WTC11 (cell line): ENCODE measurements at regions not wholly inside any gene's neighbourhood (a gene's known extent, or its start where the extent isn't known, plus 50 kb on each side); places are given as distances from the start of the nearest gene placed in this dataset.

Source experiments
- CTCF ChIP-seq: fragments of 200-600 bp; IDR thresholded peaks from 2 replicates; pipeline ENCODE4 v1.8.0; 2022; ENCODE audit warnings: antibody characterized with exemption
- IRF2 ChIP-seq: sonication (generic); formaldehyde crosslinking; IDR thresholded peaks from 2 replicates; pipeline ENCODE4 v1.8.0; 2022; ENCODE audit warnings: low read depth, missing genetic modification reagents, borderline replicate concordance
- MAX ChIP-seq: sonication (generic); formaldehyde crosslinking; IDR thresholded peaks from 2 replicates; pipeline ENCODE4 v1.8.0; 2022; ENCODE audit warnings: mild to moderate bottlenecking, missing genetic modification reagents
- MYBL2 ChIP-seq: sonication (generic); formaldehyde crosslinking; IDR thresholded peaks from 2 replicates; pipeline ENCODE4 v1.8.1; 2023; ENCODE audit warnings: mild to moderate bottlenecking, moderate library complexity, missing genetic modification reagents
- USF2 ChIP-seq: sonication (generic); formaldehyde crosslinking; IDR thresholded peaks from 2 replicates; pipeline ENCODE4 v1.8.1; 2023; ENCODE audit warnings: mild to moderate bottlenecking, missing genetic modification reagents, moderate library complexity
- ZNF121 ChIP-seq: sonication (generic); formaldehyde crosslinking; IDR thresholded peaks from 2 replicates; pipeline ENCODE4 v1.8.0; 2023; ENCODE audit warnings: missing genetic modification reagents

DNA sequence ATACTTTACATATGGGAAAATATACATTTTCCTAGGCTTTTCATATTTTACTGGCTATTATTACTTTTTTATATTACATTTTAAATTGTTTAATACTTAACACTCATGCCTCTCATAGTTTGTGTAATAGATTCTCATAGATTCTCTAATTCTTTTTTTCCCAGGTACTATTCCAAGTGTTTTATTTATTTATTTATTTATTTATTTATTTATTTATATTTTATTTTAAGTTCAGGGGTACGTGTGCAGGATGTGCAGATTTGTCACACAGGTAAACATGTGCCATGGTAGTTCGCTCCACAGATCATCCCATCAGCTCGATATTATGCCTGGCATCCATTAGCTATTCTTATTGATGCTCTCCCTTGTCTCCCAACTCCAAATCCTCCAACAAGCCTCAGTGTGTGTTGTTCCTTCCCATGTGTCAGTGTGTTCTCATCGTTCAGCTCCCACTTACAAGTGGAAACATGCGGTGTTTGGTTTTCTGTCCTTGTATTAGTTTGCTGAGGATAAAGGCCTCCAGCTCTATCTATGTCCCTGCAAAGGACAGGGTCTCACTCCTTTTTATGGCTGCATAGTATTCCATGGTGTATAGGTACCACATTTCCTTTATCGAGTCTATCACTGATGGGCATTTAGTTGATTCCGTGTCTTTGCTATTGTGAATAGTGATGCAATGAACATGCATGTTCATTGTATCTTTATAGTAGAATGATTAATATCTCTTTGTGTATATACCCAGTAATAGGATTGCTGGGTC lies 205.4 kb upstream of the P2RY1 start:
- TF ChIP-seq CTCF (no peak), USF2 (CRISPR knock-in tag) (no peak), MAX (no peak), MYBL2 (CRISPR knock-in tag) (no peak), ZNF121 (CRISPR knock-in tag) (no peak), IRF2 (CRISPR knock-in tag) (no peak)
